ENCODE measurements at regions not wholly inside any gene's neighbourhood (a gene's known extent, or its start where the extent isn't known, plus 50 kb on each side); places are given as distances from the start of the nearest gene placed in this dataset.

GRCh38 chr9:78584589-78584988 is 287.7 kb downstream of the PSAT1 start:
- Histone ChIP-seq H3K4me3 (ENCODE audit: control insufficient read depth in 1 of 2, extremely low read depth in 1 of 2, low read length in 1 of 2) (no peak overlapping the region), H3K36me3 (ENCODE audit: control insufficient read depth in 2 of 2, extremely low read depth in 1 of 2, insufficient read depth in 1 of 2, low read length in 1 of 2) (no peaks in the 10 kb centered on the region), H3K4me1 (ENCODE audit: control insufficient read depth in 1 of 2, extremely low read depth in 1 of 2, insufficient read depth in 2 of 2, low read length in 2 of 2) (no peaks in the 10 kb centered on the region), H3K27ac (ENCODE audit: low read length) (no peak overlapping the region), H3K9me3 (no peaks in the 10 kb centered on the region), H3K27me3 (replicated peaks in 1 of 2; ENCODE audit: control insufficient read depth in 2 of 2, extremely low read depth in 1 of 2, insufficient read depth in 2 of 2, low read length in 1 of 2) (peaks cover 0 to 5% of the 10 kb centered on the region in 2 experiments)
- H3K4me3 Mint-ChIP-seq, result no peak overlapping the region
- ChIA-PET CTCF (no interaction called here), POLR2A (no interaction called here)
- peaks cover 4 to 8% of the 10 kb centered on the region in 2 donors for H3K27me3 Mint-ChIP-seq
- no peaks in the 10 kb centered on the region for H3K4me1 Mint-ChIP-seq
- whole genome bisulfite sequencing (ENCODE audit: insufficient coverage), result no CpG with 5 or more reads among the region's 1 CpG
- no peak for DNase-seq
- no peak overlapping the region for H3K27ac Mint-ChIP-seq
- H3K36me3 Mint-ChIP-seq, result no peaks in the 10 kb centered on the region
- peaks cover 0 to 8% (median 2%) of the 10 kb centered on the region in 3 donors for H3K9me3 Mint-ChIP-seq
- no peak for ATAC-seq (replicated peaks in 1 of 4)

- H3K36me3 Mint-ChIP-seq, result no peaks in the 10 kb centered on the region
- no CpG with 5 or more reads among the region's 1 CpG for WGBS (ENCODE audit: insufficient coverage)
- no peaks in the 10 kb centered on the region for H3K9me3 ChIP-seq
- DNase-seq (no peak), ATAC-seq (replicated peaks in 1 of 4) (no peak)
- H3K4me3 ChIP-seq (ENCODE audit: control insufficient read depth in 1 of 2, extremely low read depth in 1 of 2, low read length in 1 of 2), result no peak overlapping the region
- H3K27ac ChIP-seq (ENCODE audit: low read length), result no peak overlapping the region
- peaks cover 0 to 8% (median 2%) of the 10 kb centered on the region in 3 donors for H3K9me3 Mint-ChIP-seq
- H3K27me3 ChIP-seq (replicated peaks in 1 of 2; ENCODE audit: control insufficient read depth in 2 of 2, extremely low read depth in 1 of 2, insufficient read depth in 2 of 2, low read length in 1 of 2), result peaks cover 0 to 5% of the 10 kb centered on the region in 2 experiments
- H3K36me3 ChIP-seq (ENCODE audit: control insufficient read depth in 2 of 2, extremely low read depth in 1 of 2, insufficient read depth in 1 of 2, low read length in 1 of 2), result no peaks in the 10 kb centered on the region
- H3K4me1 ChIP-seq (ENCODE audit: control insufficient read depth in 1 of 2, extremely low read depth in 1 of 2, insufficient read depth in 2 of 2, low read length in 2 of 2), result no peaks in the 10 kb centered on the region
- peaks cover 4 to 7% of the 10 kb centered on the region in 2 donors for H3K27me3 Mint-ChIP-seq
- no peak overlapping the region for H3K27ac Mint-ChIP-seq
- H3K4me3 Mint-ChIP-seq, result no peak overlapping the region
- ChIA-PET CTCF (no interaction called here), POLR2A (no interaction called here)
- no peaks in the 10 kb centered on the region for H3K4me1 Mint-ChIP-seq
Observed at GRCh38 chr9:78585909-78586308, 289.0 kb downstream of the PSAT1 start.

- H3K36me3 Mint-ChIP-seq, result no peaks in the 10 kb centered on the region
- no CpG with 5 or more reads among the region's 1 CpG for WGBS (ENCODE audit: insufficient coverage)
- ATAC-seq (replicated peaks in 1 of 4), result no peak
- Histone ChIP-seq H3K4me1 (ENCODE audit: control insufficient read depth in 1 of 2, extremely low read depth in 1 of 2, insufficient read depth in 2 of 2, low read length in 2 of 2) (no peaks in the 10 kb centered on the region), H3K27me3 (replicated peaks in 1 of 2; ENCODE audit: control insufficient read depth in 2 of 2, extremely low read depth in 1 of 2, insufficient read depth in 2 of 2, low read length in 1 of 2) (no peaks in the 10 kb centered on the region), H3K36me3 (ENCODE audit: control insufficient read depth in 2 of 2, extremely low read depth in 1 of 2, insufficient read depth in 1 of 2, low read length in 1 of 2) (no peaks in the 10 kb centered on the region), H3K27ac (ENCODE audit: low read length) (no peak overlapping the region), H3K4me3 (ENCODE audit: control insufficient read depth in 1 of 2, extremely low read depth in 1 of 2, low read length in 1 of 2) (no peak overlapping the region), H3K9me3 (no peaks in the 10 kb centered on the region)
- POLR2A ChIA-PET, result no interaction called here
- DNase-seq, result no peak
- CTCF ChIA-PET, result no interaction called here
- H3K4me1 Mint-ChIP-seq, result no peaks in the 10 kb centered on the region
- H3K27ac Mint-ChIP-seq, result no peak overlapping the region
- H3K9me3 Mint-ChIP-seq, result peaks cover 0 to 8% (median 2%) of the 10 kb centered on the region in 3 donors
- no peaks in the 10 kb centered on the region for H3K27me3 Mint-ChIP-seq
- H3K4me3 Mint-ChIP-seq, result no peak overlapping the region
Observed at GRCh38 chr9:78590068-78590467, 293.1 kb downstream of the PSAT1 start.

DNA sequence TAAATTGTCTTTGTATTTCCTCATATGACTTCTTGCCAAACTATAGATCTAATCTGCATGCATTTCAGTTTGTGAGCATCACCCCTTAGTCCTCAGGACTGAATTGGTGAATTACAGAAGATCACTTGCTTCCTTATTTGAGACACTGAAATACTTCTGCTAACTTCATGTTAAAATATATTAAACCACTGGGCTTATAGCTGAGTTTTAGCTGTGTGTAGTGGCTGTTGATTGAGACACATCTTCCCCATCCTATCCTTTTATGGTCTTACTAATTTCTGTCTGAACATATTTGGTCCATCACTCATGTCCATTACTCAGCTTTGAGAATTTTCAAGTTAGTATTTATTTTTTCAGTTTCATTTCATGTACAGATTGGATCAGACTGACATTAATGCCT is 295.9 kb downstream of the PSAT1 start:
- no peak overlapping the region for H3K27ac ChIP-seq (ENCODE audit: low read length)
- no peaks in the 10 kb centered on the region for H3K9me3 Mint-ChIP-seq
- no peaks in the 10 kb centered on the region for H3K9me3 ChIP-seq
- peaks cover 0 to 9% of the 10 kb centered on the region in 2 donors for H3K27me3 Mint-ChIP-seq
- CTCF ChIA-PET, result no interaction called here
- no peaks in the 10 kb centered on the region for H3K27me3 ChIP-seq (replicated peaks in 1 of 2; ENCODE audit: control insufficient read depth in 2 of 2, extremely low read depth in 1 of 2, insufficient read depth in 2 of 2, low read length in 1 of 2)
- POLR2A ChIA-PET, result no interaction called here
- ATAC-seq (replicated peaks in 1 of 4) (no peak), DNase-seq (no peak)
- H3K4me3 ChIP-seq (ENCODE audit: control insufficient read depth in 1 of 2, extremely low read depth in 1 of 2, low read length in 1 of 2), result no peak overlapping the region
- no peak overlapping the region for H3K4me3 Mint-ChIP-seq
- no peaks in the 10 kb centered on the region for H3K36me3 ChIP-seq (ENCODE audit: control insufficient read depth in 2 of 2, extremely low read depth in 1 of 2, insufficient read depth in 1 of 2, low read length in 1 of 2)
- H3K4me1 ChIP-seq (ENCODE audit: control insufficient read depth in 1 of 2, extremely low read depth in 1 of 2, insufficient read depth in 2 of 2, low read length in 2 of 2), result no peaks in the 10 kb centered on the region
- no peak overlapping the region for H3K27ac Mint-ChIP-seq
- H3K4me1 Mint-ChIP-seq, result no peaks in the 10 kb centered on the region
- H3K36me3 Mint-ChIP-seq, result no peaks in the 10 kb centered on the region

GRCh38 chr9:78595200-78595945 is 298.4 kb downstream of the PSAT1 start:
- POLR2A ChIA-PET, result no interaction called here

GRCh38 chr9:78596346-78596745 is 299.4 kb downstream of the PSAT1 start:
- Mint-ChIP-seq H3K9me3 (no peaks in the 10 kb centered on the region), H3K4me1 (no peaks in the 10 kb centered on the region), H3K27me3 (peaks cover 2 to 10% of the 10 kb centered on the region in 2 donors), H3K27ac (no peak overlapping the region), H3K4me3 (no peak overlapping the region), H3K36me3 (no peaks in the 10 kb centered on the region)
- CTCF ChIA-PET, result no interaction called here
- ATAC-seq (replicated peaks in 1 of 4) (no peak), DNase-seq (no peak)
- POLR2A ChIA-PET, result no interaction called here
- no peaks in the 10 kb centered on the region for H3K4me1 ChIP-seq (ENCODE audit: control insufficient read depth in 1 of 2, extremely low read depth in 1 of 2, insufficient read depth in 2 of 2, low read length in 2 of 2)
- WGBS (ENCODE audit: insufficient coverage), result 80% methylated on average over 3 of the region's 3 CpGs
- no peak overlapping the region for H3K27ac ChIP-seq (ENCODE audit: low read length)
- H3K27me3 ChIP-seq (replicated peaks in 1 of 2; ENCODE audit: control insufficient read depth in 2 of 2, extremely low read depth in 1 of 2, insufficient read depth in 2 of 2, low read length in 1 of 2), result peaks cover 0 to 3% of the 10 kb centered on the region in 2 experiments
- no peaks in the 10 kb centered on the region for H3K9me3 ChIP-seq
- no peak overlapping the region for H3K4me3 ChIP-seq (ENCODE audit: control insufficient read depth in 1 of 2, extremely low read depth in 1 of 2, low read length in 1 of 2)
- H3K36me3 ChIP-seq (ENCODE audit: control insufficient read depth in 2 of 2, extremely low read depth in 1 of 2, insufficient read depth in 1 of 2, low read length in 1 of 2), result no peaks in the 10 kb centered on the region

More at GRCh38 chr9:78595200-78595945, 298.4 kb downstream of the PSAT1 start:
- H3K36me3 ChIP-seq (ENCODE audit: control insufficient read depth in 2 of 2, extremely low read depth in 1 of 2, insufficient read depth in 1 of 2, low read length in 1 of 2), result no peaks in the 10 kb centered on the region
- no peak for DNase-seq
- 73% methylated on average over 3 of the region's 5 CpGs for WGBS (ENCODE audit: insufficient coverage)
- no peak overlapping the region for H3K4me3 Mint-ChIP-seq
- H3K9me3 ChIP-seq, result no peaks in the 10 kb centered on the region
- CTCF ChIA-PET, result no interaction called here
- no peak overlapping the region for H3K27ac Mint-ChIP-seq
- no peaks in the 10 kb centered on the region for H3K4me1 ChIP-seq (ENCODE audit: control insufficient read depth in 1 of 2, extremely low read depth in 1 of 2, insufficient read depth in 2 of 2, low read length in 2 of 2)
- H3K9me3 Mint-ChIP-seq, result no peaks in the 10 kb centered on the region
- peaks cover 2 to 10% of the 10 kb centered on the region in 2 donors for H3K27me3 Mint-ChIP-seq
- no peaks in the 10 kb centered on the region for H3K36me3 Mint-ChIP-seq
- H3K4me3 ChIP-seq (ENCODE audit: control insufficient read depth in 1 of 2, extremely low read depth in 1 of 2, low read length in 1 of 2), result no peak overlapping the region
- H3K4me1 Mint-ChIP-seq, result no peaks in the 10 kb centered on the region
- no peak overlapping the region for H3K27ac ChIP-seq (ENCODE audit: low read length)
- H3K27me3 ChIP-seq (replicated peaks in 1 of 2; ENCODE audit: control insufficient read depth in 2 of 2, extremely low read depth in 1 of 2, insufficient read depth in 2 of 2, low read length in 1 of 2), result no peaks in the 10 kb centered on the region
- no peak for ATAC-seq (replicated peaks in 1 of 4)

DNA sequence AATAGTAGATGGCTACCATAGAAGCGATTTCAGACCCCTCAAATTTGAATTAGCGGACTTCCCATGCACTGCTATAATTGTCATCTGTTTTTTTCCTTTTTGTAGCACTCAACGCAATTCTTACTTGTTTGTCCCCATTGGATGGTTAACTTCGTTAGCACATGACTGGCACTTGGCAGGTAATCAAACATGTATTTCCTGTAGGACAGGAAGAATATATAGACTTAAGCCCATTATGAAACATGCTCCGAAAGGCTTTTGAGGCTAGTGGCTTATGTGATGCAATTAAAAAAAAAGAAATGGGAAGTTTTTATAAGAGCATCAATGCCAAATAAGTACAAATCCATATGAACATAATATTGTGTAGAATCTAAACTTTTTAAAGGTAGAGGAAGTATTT is 301.2 kb downstream of the PSAT1 start:
- H3K27me3 ChIP-seq (replicated peaks in 1 of 2; ENCODE audit: control insufficient read depth in 2 of 2, extremely low read depth in 1 of 2, insufficient read depth in 2 of 2, low read length in 1 of 2), result peaks cover 0 to 3% of the 10 kb centered on the region in 2 experiments
- ChIA-PET CTCF (no interaction called here), POLR2A (no interaction called here)
- WGBS (ENCODE audit: insufficient coverage), result 63% methylated on average over 3 of the region's 5 CpGs
- H3K4me3 ChIP-seq (ENCODE audit: control insufficient read depth in 1 of 2, extremely low read depth in 1 of 2, low read length in 1 of 2), result no peak overlapping the region
- Mint-ChIP-seq H3K4me1 (no peaks in the 10 kb centered on the region), H3K27me3 (peaks cover 2 to 10% of the 10 kb centered on the region in 2 donors), H3K27ac (no peak overlapping the region), H3K36me3 (no peaks in the 10 kb centered on the region), H3K9me3 (no peaks in the 10 kb centered on the region), H3K4me3 (no peak overlapping the region)
- H3K4me1 ChIP-seq (ENCODE audit: control insufficient read depth in 1 of 2, extremely low read depth in 1 of 2, insufficient read depth in 2 of 2, low read length in 2 of 2), result no peaks in the 10 kb centered on the region
- DNase-seq (no peak), ATAC-seq (replicated peaks in 1 of 4) (no peak)
- no peaks in the 10 kb centered on the region for H3K36me3 ChIP-seq (ENCODE audit: control insufficient read depth in 2 of 2, extremely low read depth in 1 of 2, insufficient read depth in 1 of 2, low read length in 1 of 2)
- no peaks in the 10 kb centered on the region for H3K9me3 ChIP-seq
- no peak overlapping the region for H3K27ac ChIP-seq (ENCODE audit: low read length)

Data from T-cell (primary cell).